D721Med (cell line): ENCODE measurements at regions not wholly inside any gene's neighbourhood (a gene's known extent, or its start where the extent isn't known, plus 50 kb on each side); places are given as distances from the start of the nearest gene placed in this dataset.
"Not testable (repeated sequence)": the region's sequence is repeated elsewhere in the genome, so short reads cannot be mapped to it uniquely, and the experiment has no call there.

Experiments used
- DNase-seq: peaks from one replicate; pipeline ENCODE4 v3.0.0; 2011; ENCODE audit warnings: low spot score; ENCODE audit not compliant: insufficient read length
- FAIRE-seq: peaks from 2 replicates; lab custom pipeline; 2011; peaks lifted over from hg19 to GRCh38; lab: Jason Lieb, UNC
- CTCF ChIP-seq: IDR thresholded peaks from 2 replicates; pipeline ENCODE4 v1.5.1; 2012; ENCODE audit warnings: mild to moderate bottlenecking, control low read depth; ENCODE audit not compliant: insufficient read depth; ENCODE audit errors: missing control alignments

- FAIRE-seq, result no peak
- DNase-seq, result no peak
- no peak for TF ChIP-seq CTCF
These were observed 80.8 kb upstream of the PAX2 start for GRCh38 chr10:100664316-100665149.

GRCh38 chr10:100666634-100667033 is 78.7 kb upstream of the PAX2 start:
- FAIRE-seq, DNase-seq: not testable (repeated sequence)

- TF ChIP-seq CTCF, result no peak
- no peak for FAIRE-seq
- no peak for DNase-seq
These were observed 75.8 kb upstream of the PAX2 start for GRCh38 chr10:100669616-100670015.

DNA sequence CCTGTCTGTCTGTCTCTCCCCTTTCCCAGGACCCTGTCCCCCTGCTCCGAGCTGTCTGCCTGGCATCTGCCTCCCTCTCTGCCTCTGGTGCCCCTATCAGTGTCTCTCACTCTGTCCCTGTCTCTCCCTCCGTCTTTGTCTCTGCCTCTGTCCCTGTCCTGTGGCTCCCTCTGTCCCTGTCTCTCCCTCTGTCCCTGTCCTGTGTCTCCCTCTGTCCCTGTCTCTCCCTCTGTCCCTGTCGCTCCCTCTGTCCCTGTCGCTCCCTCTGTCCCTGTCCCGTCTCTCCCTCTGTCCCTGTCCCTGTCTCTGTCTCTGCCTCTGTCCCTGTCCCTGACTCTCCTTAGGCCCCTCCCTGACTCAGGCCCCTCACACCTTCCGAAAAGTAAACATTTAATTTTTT is 75.0 kb upstream of the PAX2 start:
- TF ChIP-seq CTCF, result no peak
- DNase-seq (no peak), FAIRE-seq (no peak)

DNA sequence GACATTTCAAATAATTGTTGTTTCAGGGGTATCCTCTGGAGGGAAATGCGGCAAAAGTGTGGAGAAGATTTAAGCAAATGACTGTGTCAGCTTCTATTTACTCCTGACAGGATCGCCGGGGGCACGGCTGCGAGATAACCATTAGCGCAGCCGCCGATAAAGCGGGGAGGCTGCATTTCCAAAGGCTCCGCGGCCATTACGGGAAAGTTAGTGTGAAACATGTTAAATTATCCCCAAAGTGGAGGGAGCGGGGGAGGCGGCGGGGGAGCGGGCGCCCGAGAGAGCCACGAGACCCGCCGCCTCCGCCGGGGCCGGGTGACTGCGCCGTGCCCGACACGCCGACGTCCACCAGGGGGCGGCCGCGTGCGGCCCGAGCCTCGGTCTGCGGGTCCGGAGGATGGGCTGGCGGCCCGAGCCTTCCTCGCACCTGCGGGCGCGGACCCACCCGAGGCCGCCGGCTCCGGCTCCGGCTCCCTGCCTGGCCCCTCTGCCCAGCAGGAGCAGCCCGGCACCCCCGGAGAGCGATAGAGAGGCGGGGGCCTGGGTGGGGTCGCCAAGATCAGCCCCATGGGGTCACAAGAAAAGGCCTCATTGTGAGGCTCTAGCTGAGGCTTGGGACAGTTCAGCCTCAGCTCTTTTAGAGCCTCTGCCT is 74.4 kb upstream of the PAX2 start:
- TF ChIP-seq CTCF, result peak; percentile 52
- no peak for DNase-seq
- FAIRE-seq, result no peak

- TF ChIP-seq CTCF, result no peak
- no peak for FAIRE-seq
- no peak for DNase-seq
These were observed 73.2 kb upstream of the PAX2 start for GRCh38 chr10:100672199-100672598.

DNA sequence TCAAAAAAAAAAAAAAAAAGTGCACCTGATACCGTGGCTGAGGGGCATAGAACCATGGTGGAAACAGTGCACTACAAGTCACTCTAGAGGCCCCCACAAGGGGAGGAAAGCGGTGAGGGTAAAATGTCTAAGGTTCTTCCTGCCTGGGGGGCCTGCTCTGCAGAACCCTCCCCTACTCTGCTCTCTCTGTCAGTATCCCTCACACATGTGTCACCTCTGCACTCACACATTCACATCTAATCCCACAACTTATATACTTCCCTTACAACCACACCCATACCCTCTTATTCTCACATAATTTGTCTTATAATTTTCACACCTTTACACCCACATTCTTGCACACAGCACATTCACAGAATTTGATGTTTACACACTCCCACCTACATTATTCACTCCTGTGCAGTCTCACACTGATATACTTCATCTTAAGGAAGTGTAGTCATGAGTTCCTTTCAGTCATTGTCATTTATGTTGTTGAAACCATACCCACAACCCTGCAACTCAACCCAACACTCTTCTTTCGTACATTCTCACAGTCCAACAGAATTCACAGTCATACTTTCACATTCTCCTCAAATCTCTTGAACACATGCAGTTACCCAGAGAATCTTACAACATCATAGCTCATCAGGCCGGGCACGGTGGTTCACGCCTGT is 68.0 kb upstream of the PAX2 start:
- FAIRE-seq (no peak), DNase-seq (no peak)
- TF ChIP-seq CTCF, result no peak
